ENCODE measurements at regions not wholly inside any gene's neighbourhood (a gene's known extent, or its start where the extent isn't known, plus 50 kb on each side); places are given as distances from the start of the nearest gene placed in this dataset.
"Not testable (repeated sequence)": the region's sequence is repeated elsewhere in the genome, so short reads cannot be mapped to it uniquely, and the experiment has no call there.

DNA sequence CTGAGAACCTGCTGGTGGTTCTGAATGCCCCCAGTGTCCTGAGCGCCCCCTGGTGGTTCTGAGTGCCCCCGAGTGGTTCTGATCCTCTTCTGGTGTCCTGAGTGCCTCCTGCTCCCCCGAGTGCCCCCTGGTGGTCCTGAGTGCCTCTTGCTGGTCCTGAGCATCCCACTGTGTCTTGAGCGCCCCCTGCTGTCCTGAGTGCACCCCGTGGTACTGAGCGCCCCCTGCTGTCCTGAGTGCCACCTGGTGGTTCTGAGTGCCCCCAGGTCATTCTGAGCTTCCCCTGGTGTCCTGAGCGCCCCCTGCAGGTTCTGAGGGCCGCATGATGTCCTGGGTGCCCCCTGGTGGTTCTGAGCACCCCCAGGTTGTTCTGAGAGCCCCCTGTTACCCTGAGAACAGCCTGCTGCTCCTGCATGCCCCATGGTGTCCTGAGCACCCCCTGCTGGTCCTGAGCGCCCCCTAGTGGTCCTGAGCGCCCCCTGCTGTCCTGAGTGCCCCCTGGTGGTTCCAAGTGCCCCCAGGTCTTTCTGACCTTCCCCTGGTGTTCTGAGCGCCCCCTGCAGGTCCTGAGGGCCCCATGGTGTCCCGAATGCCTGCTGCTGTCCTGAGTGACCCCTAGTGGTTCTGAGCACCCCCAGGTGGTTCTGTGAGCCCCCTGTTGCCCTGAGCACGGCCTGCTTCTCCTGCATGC, 1165.4 kb downstream of the TMEM121 start:
- Mint-ChIP-seq H3K27me3 (ENCODE audit: low read depth) (no peaks in the 10 kb centered on the region), H3K27ac (ENCODE audit: unreplicated experiment) (no peak overlapping the region), H3K4me3 (ENCODE audit: unreplicated experiment) (no peak overlapping the region), H3K36me3 (ENCODE audit: low read depth) (no peaks in the 10 kb centered on the region), H3K4me1 (ENCODE audit: low read depth) (no peaks in the 10 kb centered on the region), H3K9me3 (ENCODE audit: low read depth) (peaks cover 16% of the 10 kb centered on the region)
- no peak for DNase-seq (ENCODE audit: low spot score)
- peak; percentile 44 for TF ChIP-seq CTCF (IDR thresholded peaks at IDR 0.05)

DNA sequence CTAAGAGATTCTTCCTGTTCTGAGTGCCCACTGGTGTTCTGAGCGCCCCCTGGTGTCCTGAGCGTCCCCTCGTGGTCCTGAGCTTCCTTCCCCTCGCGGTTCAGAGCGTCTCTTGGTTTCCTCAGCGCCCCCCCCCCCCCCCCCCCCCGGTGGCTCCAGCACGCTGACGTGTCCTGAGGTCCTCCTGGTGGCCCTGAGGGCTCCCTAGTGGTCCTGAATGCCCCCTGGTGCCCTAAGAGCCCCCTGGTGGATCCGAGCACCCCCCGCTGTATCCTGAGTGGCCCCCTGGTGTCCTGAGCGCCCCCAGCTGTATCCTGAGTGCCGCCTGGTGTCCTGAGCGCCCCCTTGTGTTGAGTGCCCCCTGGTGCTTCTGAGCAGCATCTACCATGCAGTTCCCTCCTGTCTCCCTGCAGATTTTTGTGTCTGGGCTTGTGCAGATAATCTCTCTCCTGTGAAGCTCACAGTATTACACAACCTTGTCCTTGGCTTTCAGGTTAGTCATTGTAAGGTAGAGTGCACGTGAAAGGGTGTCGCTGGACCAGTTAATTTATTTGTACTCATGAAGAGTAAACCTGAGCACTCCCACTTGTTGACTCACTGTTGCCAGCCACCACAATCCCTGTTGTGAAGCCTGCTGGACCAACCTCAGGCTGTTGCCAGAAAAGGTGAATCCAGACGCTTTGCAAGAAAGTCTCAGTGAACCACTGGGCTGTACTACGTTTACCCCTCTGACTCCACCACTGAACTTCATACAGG, 1168.4 kb downstream of the TMEM121 start:
- H3K4me3 Mint-ChIP-seq (ENCODE audit: unreplicated experiment): no peak overlapping the region
- no peak overlapping the region for H3K27ac Mint-ChIP-seq (ENCODE audit: unreplicated experiment)
- DNase-seq (ENCODE audit: low spot score): no peak
- no peaks in the 10 kb centered on the region for H3K27me3 Mint-ChIP-seq (ENCODE audit: low read depth)
- peaks cover 18% of the 10 kb centered on the region for H3K9me3 Mint-ChIP-seq (ENCODE audit: low read depth)
- H3K36me3 Mint-ChIP-seq (ENCODE audit: low read depth): no peaks in the 10 kb centered on the region
- no peaks in the 10 kb centered on the region for H3K4me1 Mint-ChIP-seq (ENCODE audit: low read depth)
- TF ChIP-seq CTCF (IDR thresholded peaks at IDR 0.05): no peak

- peaks cover 15% of the 10 kb centered on the region for H3K9me3 Mint-ChIP-seq (ENCODE audit: low read depth)
- H3K4me1 Mint-ChIP-seq (ENCODE audit: low read depth); H3K27me3 Mint-ChIP-seq (ENCODE audit: low read depth); H3K4me3 Mint-ChIP-seq (ENCODE audit: unreplicated experiment); H3K36me3 Mint-ChIP-seq (ENCODE audit: low read depth); DNase-seq (ENCODE audit: low spot score); H3K27ac Mint-ChIP-seq (ENCODE audit: unreplicated experiment): not testable (repeated sequence)
Observed at GRCh38 chr14:106698620-106699267, 1172.4 kb downstream of the TMEM121 start.

GRCh38 chr14:106703651-106704050, 1177.3 kb downstream of the TMEM121 start:
- H3K4me1 Mint-ChIP-seq (ENCODE audit: low read depth); H3K36me3 Mint-ChIP-seq (ENCODE audit: low read depth); H3K27ac Mint-ChIP-seq (ENCODE audit: unreplicated experiment); H3K4me3 Mint-ChIP-seq (ENCODE audit: unreplicated experiment); H3K27me3 Mint-ChIP-seq (ENCODE audit: low read depth); DNase-seq (ENCODE audit: low spot score): not testable (repeated sequence)
- H3K9me3 Mint-ChIP-seq (ENCODE audit: low read depth): peaks cover 12% of the 10 kb centered on the region

GRCh38 chr14:106706488-106706887, 1180.1 kb downstream of the TMEM121 start:
- peaks cover 12% of the 10 kb centered on the region for H3K9me3 Mint-ChIP-seq (ENCODE audit: low read depth)
- not testable (repeated sequence) for H3K27ac Mint-ChIP-seq (ENCODE audit: unreplicated experiment); H3K27me3 Mint-ChIP-seq (ENCODE audit: low read depth); H3K4me3 Mint-ChIP-seq (ENCODE audit: unreplicated experiment); DNase-seq (ENCODE audit: low spot score); H3K36me3 Mint-ChIP-seq (ENCODE audit: low read depth); H3K4me1 Mint-ChIP-seq (ENCODE audit: low read depth)

DNA sequence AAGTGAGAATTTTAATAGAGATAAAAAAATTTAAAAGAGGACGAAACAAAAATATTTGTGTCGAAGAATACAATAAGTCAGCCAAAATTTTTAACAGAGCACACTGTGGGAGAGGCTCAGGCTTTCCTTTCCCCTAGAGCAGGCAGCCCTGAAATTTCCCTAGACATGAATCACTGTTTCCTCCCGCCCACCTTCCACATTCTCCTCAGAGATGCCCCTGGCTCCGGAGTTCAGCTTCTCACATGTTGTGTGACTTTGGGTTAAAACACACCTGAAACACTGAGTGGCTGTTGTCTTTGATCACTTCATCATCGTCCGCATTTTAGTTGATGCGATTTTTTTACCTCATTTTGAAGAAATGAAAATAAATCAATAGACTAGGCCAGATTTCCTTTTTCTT, 1183.8 kb downstream of the TMEM121 start:
- not testable (repeated sequence) for H3K27ac Mint-ChIP-seq (ENCODE audit: unreplicated experiment); H3K27me3 Mint-ChIP-seq (ENCODE audit: low read depth); DNase-seq (ENCODE audit: low spot score); H3K4me1 Mint-ChIP-seq (ENCODE audit: low read depth); H3K36me3 Mint-ChIP-seq (ENCODE audit: low read depth); H3K4me3 Mint-ChIP-seq (ENCODE audit: unreplicated experiment)
- peaks cover 17% of the 10 kb centered on the region for H3K9me3 Mint-ChIP-seq (ENCODE audit: low read depth)

DNA sequence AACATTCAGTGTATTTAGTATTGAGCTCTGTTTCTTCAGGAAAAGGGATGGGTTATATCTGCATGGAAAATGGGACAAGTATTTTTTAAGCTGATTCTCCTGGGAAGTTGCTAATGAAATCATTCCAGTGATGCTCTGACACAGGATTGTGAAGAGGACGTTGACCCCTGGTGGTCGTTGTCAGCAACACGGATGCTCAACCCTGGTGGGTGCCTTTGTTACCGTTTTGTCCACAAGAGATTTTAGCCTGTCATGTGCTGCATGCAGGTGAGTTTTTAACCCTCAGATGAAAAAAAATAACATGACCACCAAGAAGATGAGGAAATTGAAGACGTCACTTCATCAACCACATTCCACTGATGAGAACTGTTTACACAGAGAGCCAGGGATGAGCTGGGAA, 1186.1 kb downstream of the TMEM121 start:
- H3K4me1 Mint-ChIP-seq (ENCODE audit: low read depth); H3K27ac Mint-ChIP-seq (ENCODE audit: unreplicated experiment); DNase-seq (ENCODE audit: low spot score); H3K27me3 Mint-ChIP-seq (ENCODE audit: low read depth); H3K36me3 Mint-ChIP-seq (ENCODE audit: low read depth); H3K4me3 Mint-ChIP-seq (ENCODE audit: unreplicated experiment): not testable (repeated sequence)
- peaks cover 14% of the 10 kb centered on the region for H3K9me3 Mint-ChIP-seq (ENCODE audit: low read depth)

GRCh38 chr14:106714446-106715428, 1188.4 kb downstream of the TMEM121 start:
- H3K36me3 Mint-ChIP-seq (ENCODE audit: low read depth); H3K4me1 Mint-ChIP-seq (ENCODE audit: low read depth); DNase-seq (ENCODE audit: low spot score); H3K9me3 Mint-ChIP-seq (ENCODE audit: low read depth); H3K27me3 Mint-ChIP-seq (ENCODE audit: low read depth); H3K4me3 Mint-ChIP-seq (ENCODE audit: unreplicated experiment); H3K27ac Mint-ChIP-seq (ENCODE audit: unreplicated experiment): not testable (repeated sequence)

DNA sequence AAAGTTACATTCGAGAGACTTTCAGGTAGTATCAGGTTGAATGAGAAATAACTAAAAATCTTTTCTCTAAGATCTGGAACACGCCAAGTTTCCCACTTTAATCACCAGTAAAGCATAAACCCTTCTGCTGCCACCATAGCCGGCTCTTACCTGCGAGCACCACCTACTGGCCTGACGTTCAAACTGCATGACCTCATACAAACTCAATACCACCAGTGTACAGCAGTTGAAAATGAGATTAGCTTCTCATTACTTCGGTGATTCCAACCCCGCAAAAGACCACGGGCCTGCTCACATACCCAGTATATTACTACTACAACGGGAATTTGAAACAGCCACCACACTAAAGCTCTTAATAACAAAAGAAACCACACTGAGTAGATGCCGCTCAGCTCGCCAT, 1191.2 kb downstream of the TMEM121 start:
- H3K4me1 Mint-ChIP-seq (ENCODE audit: low read depth); H3K27ac Mint-ChIP-seq (ENCODE audit: unreplicated experiment); H3K36me3 Mint-ChIP-seq (ENCODE audit: low read depth); DNase-seq (ENCODE audit: low spot score); H3K4me3 Mint-ChIP-seq (ENCODE audit: unreplicated experiment); H3K27me3 Mint-ChIP-seq (ENCODE audit: low read depth); H3K9me3 Mint-ChIP-seq (ENCODE audit: low read depth): not testable (repeated sequence)

DNA sequence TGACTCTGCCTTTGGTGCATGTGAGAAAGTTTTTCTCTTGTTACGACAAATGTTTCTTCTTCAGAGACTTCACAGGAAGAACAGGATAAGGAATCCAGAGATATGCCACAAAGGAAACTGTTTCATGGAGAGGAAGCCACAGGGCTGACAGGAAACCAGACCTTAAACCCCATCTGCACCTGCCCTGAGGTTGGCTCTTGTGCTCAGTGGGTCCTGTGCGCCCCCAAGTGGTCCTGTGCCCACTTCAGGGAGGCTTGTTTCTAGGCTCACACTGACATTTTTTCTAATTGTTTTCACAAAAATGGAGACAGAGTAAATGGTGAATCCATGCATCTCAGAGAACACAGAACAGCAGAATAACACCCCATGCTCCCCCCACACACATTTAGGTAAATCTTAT, 1193.5 kb downstream of the TMEM121 start:
- H3K36me3 Mint-ChIP-seq (ENCODE audit: low read depth); DNase-seq (ENCODE audit: low spot score); H3K4me3 Mint-ChIP-seq (ENCODE audit: unreplicated experiment); H3K27ac Mint-ChIP-seq (ENCODE audit: unreplicated experiment); H3K4me1 Mint-ChIP-seq (ENCODE audit: low read depth); H3K9me3 Mint-ChIP-seq (ENCODE audit: low read depth); H3K27me3 Mint-ChIP-seq (ENCODE audit: low read depth): not testable (repeated sequence)

All from chondrocyte (in vitro differentiated cells).